ENCODE measurements at regions not wholly inside any gene's neighbourhood (a gene's known extent, or its start where the extent isn't known, plus 50 kb on each side); places are given as distances from the start of the nearest gene placed in this dataset.

GRCh38 chr3:197366301-197367044, 68.1 kb upstream of the DLG1 start:
- WGBS: 82% methylated on average over 13 of the region's 13 CpGs
- Histone ChIP-seq H3K9me3 (no peaks in the 10 kb centered on the region), H3K4me1 (peaks cover 7 to 11% (median 8%) of the 10 kb centered on the region in 4 donors), H3K36me3 (no peaks in the 10 kb centered on the region), H3K4me3 (no peak overlapping the region), H3K27ac (replicated peaks in 1 of 4) (peak overlapping the region in 1 of 4 donors; percentile 30), H3K27me3 (no peaks in the 10 kb centered on the region)
- no peak for DNase-seq (ENCODE audit: extremely low spot score)
- TF ChIP-seq POLR2A (IDR thresholded peaks at IDR 0.05; ENCODE audit: low read depth) (no peak), POLR2AphosphoS5 (IDR thresholded peaks at IDR 0.05) (no peak), CTCF (IDR thresholded peaks at IDR 0.05) (no peak), EP300 (IDR thresholded peaks at IDR 0.05) (no peak)
- intact Hi-C loops (cut with DNase I): no loop called here

- 92% methylated on average over 4 of the region's 4 CpGs for WGBS
- no peak overlapping the region for H3K4me3 ChIP-seq
- no peak for DNase-seq (ENCODE audit: extremely low spot score)
- no peaks in the 10 kb centered on the region for H3K27me3 ChIP-seq
- intact Hi-C loops (cut with DNase I): no loop called here
- no peaks in the 10 kb centered on the region for H3K9me3 ChIP-seq
- H3K27ac ChIP-seq (replicated peaks in 1 of 4): no peak overlapping the region
- peaks cover 7 to 11% (median 8%) of the 10 kb centered on the region in 4 donors for H3K4me1 ChIP-seq
- H3K36me3 ChIP-seq: no peaks in the 10 kb centered on the region
- TF ChIP-seq POLR2AphosphoS5 (IDR thresholded peaks at IDR 0.05): no peak
- TF ChIP-seq POLR2A (IDR thresholded peaks at IDR 0.05; ENCODE audit: low read depth): no peak
- no peak for TF ChIP-seq EP300 (IDR thresholded peaks at IDR 0.05)
- TF ChIP-seq CTCF (IDR thresholded peaks at IDR 0.05): no peak
Observed at GRCh38 chr3:197365586-197365985, 67.2 kb upstream of the DLG1 start.

DNA sequence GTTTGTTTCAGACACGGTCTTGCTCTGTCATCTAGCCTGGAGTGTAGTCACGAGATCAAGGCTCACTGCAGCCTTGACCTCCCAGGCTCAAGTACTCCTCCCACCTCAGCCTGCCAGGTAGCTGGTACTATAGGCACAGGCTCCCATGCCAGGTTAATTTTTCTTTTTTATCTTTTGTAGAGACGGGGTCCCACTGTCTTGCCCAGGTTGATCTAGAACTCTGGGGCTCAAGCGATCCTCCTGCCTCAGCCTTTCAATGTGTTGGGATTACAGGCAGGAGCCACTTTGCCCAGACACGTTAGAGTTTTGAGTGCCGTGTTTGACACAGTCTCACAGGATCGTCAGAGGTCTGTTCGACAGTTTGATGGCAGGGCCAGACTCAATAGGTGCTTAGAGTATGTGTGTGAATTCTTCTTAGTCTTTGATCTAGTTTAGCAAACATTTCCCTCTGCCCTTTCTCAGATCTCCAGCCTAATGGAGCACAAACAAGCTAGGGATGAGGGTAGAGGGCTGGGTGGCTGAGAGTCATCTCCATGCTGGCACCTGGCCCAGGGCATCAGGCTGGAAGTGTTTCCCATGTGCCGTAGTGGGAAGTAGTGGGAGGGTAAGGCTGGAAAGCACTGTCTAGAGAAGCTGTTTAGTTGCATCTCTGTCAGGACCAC, 66.1 kb upstream of the DLG1 start:
- DNase-seq (ENCODE audit: extremely low spot score): no peak
- H3K27ac ChIP-seq (replicated peaks in 1 of 4): no peak overlapping the region
- no peak for TF ChIP-seq POLR2AphosphoS5 (IDR thresholded peaks at IDR 0.05)
- no peak for TF ChIP-seq CTCF (IDR thresholded peaks at IDR 0.05)
- no peak for TF ChIP-seq EP300 (IDR thresholded peaks at IDR 0.05)
- no peak for TF ChIP-seq POLR2A (IDR thresholded peaks at IDR 0.05; ENCODE audit: low read depth)

GRCh38 chr3:197363553-197364409, 65.4 kb upstream of the DLG1 start:
- 85% methylated on average over 14 of the region's 14 CpGs for WGBS
- H3K27me3 ChIP-seq: no peaks in the 10 kb centered on the region
- no peaks in the 10 kb centered on the region for H3K36me3 ChIP-seq
- intact Hi-C loops (cut with DNase I): no loop called here
- H3K4me3 ChIP-seq: no peak overlapping the region
- no peak overlapping the region for H3K27ac ChIP-seq (replicated peaks in 1 of 4)
- TF ChIP-seq CTCF (IDR thresholded peaks at IDR 0.05) (no peak), POLR2AphosphoS5 (IDR thresholded peaks at IDR 0.05) (no peak), POLR2A (IDR thresholded peaks at IDR 0.05; ENCODE audit: low read depth) (no peak), EP300 (IDR thresholded peaks at IDR 0.05) (no peak)
- H3K9me3 ChIP-seq: peaks cover 0 to 7% (median 0%) of the 10 kb centered on the region in 4 donors
- peaks cover 7 to 9% (median 8%) of the 10 kb centered on the region in 4 donors for H3K4me1 ChIP-seq
- no peak for DNase-seq (ENCODE audit: extremely low spot score)

More for the DNA sequence above, 66.1 kb upstream of the DLG1 start:
- intact Hi-C loops (cut with DNase I): no loop called here
- Histone ChIP-seq H3K27me3 (no peaks in the 10 kb centered on the region), H3K4me1 (peaks cover 7 to 9% (median 8%) of the 10 kb centered on the region in 4 donors), H3K9me3 (peaks cover 0 to 7% (median 0%) of the 10 kb centered on the region in 4 donors), H3K36me3 (no peaks in the 10 kb centered on the region), H3K4me3 (no peak overlapping the region)
- WGBS: 77% methylated on average over 9 of the region's 9 CpGs
